HFFc6 (cell line): ENCODE measurements at regions not wholly inside any gene's neighbourhood (a gene's known extent, or its start where the extent isn't known, plus 50 kb on each side); places are given as distances from the start of the nearest gene placed in this dataset.

Source experiments
- DNase-seq: peaks from one replicate; pipeline ENCODE4 v3.0.0-alpha.2; 2018
- H3K27ac Mint-ChIP-seq: 2 replicates; pipeline ENCODE4 v1.8.0; 2020; ENCODE audit warnings: mild to moderate bottlenecking, mixed read lengths
- H3K27me3 Mint-ChIP-seq: 2 replicates; pipeline ENCODE4 v1.8.0; 2021; ENCODE audit warnings: mild to moderate bottlenecking, moderate library complexity, mixed read lengths; ENCODE audit not compliant: insufficient read depth
- H3K36me3 Mint-ChIP-seq: 2 replicates; pipeline ENCODE4 v1.8.0; 2021; ENCODE audit warnings: low read depth, mixed read lengths
- H3K4me1 Mint-ChIP-seq: 2 replicates; pipeline ENCODE4 v1.8.0; 2020; ENCODE audit warnings: low read depth, mixed read lengths
- H3K4me3 Mint-ChIP-seq: 2 replicates; pipeline ENCODE4 v1.8.0; 2020; ENCODE audit warnings: mild to moderate bottlenecking, moderate library complexity, mixed read lengths
- H3K9me3 Mint-ChIP-seq: 2 replicates; pipeline ENCODE4 v1.8.0; 2020; ENCODE audit warnings: mild to moderate bottlenecking, mixed read lengths
- CTCF ChIP-seq: fragments of 200-600 bp; sonication (generic); IDR thresholded peaks from 2 replicates; pipeline ENCODE4 v1.5.0; 2021; ENCODE audit warnings: antibody characterized with exemption, mild to moderate bottlenecking

GRCh38 chr2:6512589-6512988 lies 353.1 kb downstream of the CMPK2 start:
- Mint-ChIP-seq H3K27ac (no peak overlapping the region), H3K9me3 (peaks cover 4% of the 10 kb centered on the region; the same call in 1 of the 2 replicates), H3K36me3 (no peaks in the 10 kb centered on the region), H3K4me1 (no peaks in the 10 kb centered on the region), H3K27me3 (peaks cover 23% of the 10 kb centered on the region), H3K4me3 (no peak overlapping the region)
- no peak for TF ChIP-seq CTCF
- no peak for DNase-seq

DNA sequence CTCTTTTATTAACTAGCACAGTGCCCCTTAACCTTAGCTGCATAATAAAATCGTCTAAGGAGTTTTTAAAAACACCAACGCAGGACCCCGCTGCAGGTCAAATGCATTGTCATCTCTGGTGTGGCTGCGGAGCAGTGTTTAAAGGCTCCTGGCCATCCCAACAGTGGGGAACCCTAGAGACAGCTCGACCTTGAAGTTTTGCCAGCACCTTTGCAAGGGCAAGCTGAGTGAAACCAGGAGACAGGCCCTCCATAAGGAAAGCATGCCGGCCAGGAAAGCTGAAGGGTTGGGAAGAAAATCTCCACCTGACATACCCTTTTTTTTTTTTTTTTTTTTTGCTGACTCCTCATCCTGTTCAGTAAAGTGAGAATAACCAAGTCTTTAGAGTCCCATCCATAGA lies 349.0 kb downstream of the CMPK2 start:
- Mint-ChIP-seq H3K27ac (no peak overlapping the region), H3K4me1 (no peaks in the 10 kb centered on the region), H3K9me3 (peaks cover 4% of the 10 kb centered on the region; the same call in 1 of the 2 replicates), H3K36me3 (no peaks in the 10 kb centered on the region), H3K27me3 (peaks cover 9% of the 10 kb centered on the region; the same call in 1 of the 2 replicates), H3K4me3 (no peak overlapping the region)
- DNase-seq = no peak
- TF ChIP-seq CTCF = no peak

DNA sequence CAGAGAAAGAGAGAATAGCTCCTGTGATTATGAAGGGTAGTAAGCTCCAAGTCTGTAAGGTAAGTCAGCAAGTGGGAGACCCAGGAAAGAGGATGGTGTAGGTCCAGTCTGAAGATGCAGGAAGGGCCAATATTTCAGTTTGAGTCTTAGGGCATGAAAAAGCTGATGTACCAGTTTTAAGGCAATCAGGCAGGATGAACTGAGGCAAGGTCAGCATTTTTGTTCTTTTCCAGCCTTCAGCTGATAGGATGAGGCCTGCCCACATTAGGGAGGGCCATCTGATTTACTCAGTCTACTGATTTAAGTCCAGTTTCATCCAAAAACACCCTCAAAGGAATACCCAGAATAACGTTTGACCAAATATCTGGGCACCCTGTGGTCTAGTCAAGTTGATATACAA lies 347.3 kb downstream of the CMPK2 start:
- no peak for DNase-seq
- no peaks in the 10 kb centered on the region for H3K36me3 Mint-ChIP-seq
- peaks cover 4% of the 10 kb centered on the region; the same call in 1 of the 2 replicates for H3K9me3 Mint-ChIP-seq
- no peak overlapping the region for H3K27ac Mint-ChIP-seq
- H3K4me3 Mint-ChIP-seq = no peak overlapping the region
- no peaks in the 10 kb centered on the region for H3K4me1 Mint-ChIP-seq
- H3K27me3 Mint-ChIP-seq = peaks cover 2% of the 10 kb centered on the region; the same call in 1 of the 2 replicates
- TF ChIP-seq CTCF = no peak

DNA sequence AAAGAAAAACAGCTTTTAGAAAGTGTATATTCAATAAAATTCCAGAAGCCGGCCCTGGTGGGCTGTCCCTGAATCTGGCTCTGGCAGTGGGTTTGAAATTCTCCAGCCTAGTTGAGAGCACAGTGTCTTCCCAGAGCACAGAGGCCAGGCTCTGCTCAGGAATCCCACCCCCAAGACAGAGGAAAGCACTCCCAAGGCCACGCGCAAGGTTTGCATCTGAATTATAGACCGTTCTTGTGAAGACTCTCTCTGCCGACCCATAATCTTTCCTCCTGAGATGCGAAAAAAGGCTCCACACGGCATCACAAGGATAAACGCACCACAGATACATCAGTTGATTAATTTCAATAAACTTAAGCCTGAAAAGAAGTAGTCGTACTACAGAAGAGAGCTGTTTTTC lies 342.2 kb downstream of the CMPK2 start:
- no peaks in the 10 kb centered on the region for H3K4me1 Mint-ChIP-seq
- DNase-seq = no peak
- TF ChIP-seq CTCF = no peak
- peaks cover 5% of the 10 kb centered on the region; the same call in 1 of the 2 replicates for H3K9me3 Mint-ChIP-seq
- H3K4me3 Mint-ChIP-seq = no peak overlapping the region
- no peak overlapping the region for H3K27ac Mint-ChIP-seq
- no peaks in the 10 kb centered on the region for H3K36me3 Mint-ChIP-seq
- H3K27me3 Mint-ChIP-seq = peaks cover 5% of the 10 kb centered on the region; the same call in 1 of the 2 replicates

DNA sequence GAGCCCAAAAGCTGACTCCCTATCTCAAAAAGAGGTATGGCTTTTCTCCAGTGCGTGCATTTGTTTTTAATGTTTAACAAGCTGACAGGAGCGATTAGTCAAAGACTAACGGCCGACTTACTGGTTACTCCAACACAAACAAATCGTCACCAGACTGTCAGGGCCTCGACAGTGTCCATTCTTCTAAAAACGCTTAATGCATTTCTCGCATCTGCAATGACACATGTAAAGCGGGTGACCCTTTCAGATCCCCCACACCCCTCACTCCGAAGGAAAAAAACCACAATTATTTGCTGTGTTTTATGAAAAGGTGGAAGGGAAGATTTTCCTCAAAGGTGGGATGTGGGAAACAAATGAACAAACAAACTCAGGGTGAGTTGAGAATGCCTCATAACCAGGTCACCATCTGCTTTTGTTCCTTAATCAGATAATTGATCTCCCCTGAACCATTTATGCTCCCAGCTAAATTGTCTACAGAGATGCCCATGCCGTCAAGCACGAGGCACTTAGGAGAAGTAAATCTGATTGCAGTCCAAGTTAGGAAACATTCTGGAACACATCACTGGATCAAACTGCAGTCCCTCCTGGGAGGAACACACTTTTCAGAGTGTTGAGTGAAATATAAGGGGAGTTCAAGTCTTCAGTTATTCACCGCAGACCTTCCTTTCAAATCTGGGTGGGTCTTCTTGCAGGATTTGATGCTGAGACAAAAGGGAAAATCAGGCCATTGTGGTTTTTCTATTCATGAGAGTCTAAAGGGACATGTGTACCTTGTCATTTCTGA lies 340.8 kb downstream of the CMPK2 start:
- peaks cover 5% of the 10 kb centered on the region; the same call in 1 of the 2 replicates for H3K9me3 Mint-ChIP-seq
- no peak for TF ChIP-seq CTCF
- no peak for DNase-seq
- peaks cover 5% of the 10 kb centered on the region; the same call in 1 of the 2 replicates for H3K27me3 Mint-ChIP-seq
- H3K27ac Mint-ChIP-seq = no peak overlapping the region
- no peaks in the 10 kb centered on the region for H3K4me1 Mint-ChIP-seq
- H3K4me3 Mint-ChIP-seq = no peak overlapping the region
- no peaks in the 10 kb centered on the region for H3K36me3 Mint-ChIP-seq
